ENCODE measurements at regions not wholly inside any gene's neighbourhood (a gene's known extent, or its start where the extent isn't known, plus 50 kb on each side); places are given as distances from the start of the nearest gene placed in this dataset.

GRCh38 chr16:18059089-18059488 is 277.4 kb downstream of the NPIPA8 start:
- no peak for DNase-seq (ENCODE audit: low read depth)

- no peak for DNase-seq (ENCODE audit: low read depth)
Measured at GRCh38 chr16:18055411-18055916, 281.1 kb downstream of the NPIPA8 start.

- DNase-seq (ENCODE audit: low read depth) = no peak
Measured at GRCh38 chr16:18050777-18051176, 285.8 kb downstream of the NPIPA8 start.

GRCh38 chr16:18050234-18050633 is 286.3 kb downstream of the NPIPA8 start:
- no peak for DNase-seq (ENCODE audit: low read depth)

GRCh38 chr16:18049547-18050133 is 286.9 kb downstream of the NPIPA8 start:
- no peak for DNase-seq (ENCODE audit: low read depth)

- DNase-seq (ENCODE audit: low read depth) = no peak
Measured at GRCh38 chr16:18048853-18049546, 287.5 kb downstream of the NPIPA8 start.

- no peak for DNase-seq (ENCODE audit: low read depth)
Measured at GRCh38 chr16:18047761-18048160, 288.8 kb downstream of the NPIPA8 start.

GRCh38 chr16:18045356-18045755 is 291.2 kb downstream of the NPIPA8 start:
- DNase-seq (ENCODE audit: low read depth) = no peak

GRCh38 chr16:18041864-18042834 is 294.4 kb downstream of the NPIPA8 start:
- no peak for DNase-seq (ENCODE audit: low read depth)

GRCh38 chr16:18039931-18040330 is 296.6 kb downstream of the NPIPA8 start:
- no peak for DNase-seq (ENCODE audit: low read depth)

- DNase-seq (ENCODE audit: low read depth) = no peak
Measured at GRCh38 chr16:18037051-18037450, 299.5 kb downstream of the NPIPA8 start.

- DNase-seq (ENCODE audit: low read depth) = no peak
Measured at GRCh38 chr16:18024611-18025010, 311.9 kb downstream of the NPIPA8 start.

- no peak for DNase-seq (ENCODE audit: low read depth)
Measured at GRCh38 chr16:18018376-18018775, 318.2 kb downstream of the NPIPA8 start.

GRCh38 chr16:18013863-18014262 is 322.7 kb downstream of the NPIPA8 start:
- DNase-seq (ENCODE audit: low read depth) = no peak

- no peak for DNase-seq (ENCODE audit: low read depth)
Measured at GRCh38 chr16:18008356-18008755, 328.2 kb downstream of the NPIPA8 start.

- no peak for DNase-seq (ENCODE audit: low read depth)
Measured at GRCh38 chr16:18003033-18003432, 333.5 kb downstream of the NPIPA8 start.

GRCh38 chr16:17998996-17999395 is 337.5 kb downstream of the NPIPA8 start:
- DNase-seq (ENCODE audit: low read depth) = no peak

GRCh38 chr16:17998550-17998949 is 338.0 kb downstream of the NPIPA8 start:
- no peak for DNase-seq (ENCODE audit: low read depth)

GRCh38 chr16:17994027-17994426 is 342.5 kb downstream of the NPIPA8 start:
- no peak for DNase-seq (ENCODE audit: low read depth)

- DNase-seq (ENCODE audit: low read depth) = no peak
Measured at GRCh38 chr16:17992416-17992815, 344.1 kb downstream of the NPIPA8 start.

- no peak for DNase-seq (ENCODE audit: low read depth)
Measured at GRCh38 chr16:17989255-17989654, 347.3 kb downstream of the NPIPA8 start.

- no peak for DNase-seq (ENCODE audit: low read depth)
Measured at GRCh38 chr16:17988839-17989238, 347.7 kb downstream of the NPIPA8 start.

- no peak for DNase-seq (ENCODE audit: low read depth)
Measured at GRCh38 chr16:17986991-17987390, 349.5 kb downstream of the NPIPA8 start.
